ENCODE measurements at regions not wholly inside any gene's neighbourhood (a gene's known extent, or its start where the extent isn't known, plus 50 kb on each side); places are given as distances from the start of the nearest gene placed in this dataset.

GRCh38 chr2:67895227-67895941, 167.4 kb downstream of the C1D start:
- intact Hi-C loops (cut with DNase I): no loop called here
- H3K36me3 ChIP-seq: no peaks in the 10 kb centered on the region
- H3K4me3 ChIP-seq: no peak overlapping the region
- no peak overlapping the region for H3K27ac ChIP-seq
- no peaks in the 10 kb centered on the region for H3K9me3 ChIP-seq
- no peaks in the 10 kb centered on the region for H3K27me3 ChIP-seq
- DNase-seq: no peak
- WGBS, 2 donors: 49 to 76% methylated on average over 7 of the region's 7 CpGs
- no peaks in the 10 kb centered on the region for H3K4me1 ChIP-seq
- TF ChIP-seq CTCF (IDR thresholded peaks at IDR 0.05) (no peak), POLR2A (IDR thresholded peaks at IDR 0.05) (no peak), EP300 (IDR thresholded peaks at IDR 0.05) (no peak), POLR2AphosphoS5 (IDR thresholded peaks at IDR 0.05) (no peak)

- H3K9me3 ChIP-seq: no peaks in the 10 kb centered on the region
- no peak overlapping the region for H3K4me3 ChIP-seq
- 50 to 90% methylated on average over 8 of the region's 8 CpGs for WGBS, 2 donors
- no peak overlapping the region for H3K27ac ChIP-seq
- H3K4me1 ChIP-seq: no peaks in the 10 kb centered on the region
- intact Hi-C loops (cut with DNase I): no loop called here
- TF ChIP-seq POLR2AphosphoS5 (IDR thresholded peaks at IDR 0.05): no peak
- no peak for TF ChIP-seq CTCF (IDR thresholded peaks at IDR 0.05)
- no peak for TF ChIP-seq POLR2A (IDR thresholded peaks at IDR 0.05)
- TF ChIP-seq EP300 (IDR thresholded peaks at IDR 0.05): no peak
- no peaks in the 10 kb centered on the region for H3K36me3 ChIP-seq
- H3K27me3 ChIP-seq: no peaks in the 10 kb centered on the region
- DNase-seq: no peak
These were observed 166.7 kb downstream of the C1D start for GRCh38 chr2:67896076-67896475.

GRCh38 chr2:67896476-67896875, 166.3 kb downstream of the C1D start:
- DNase-seq: no peak
- H3K4me1 ChIP-seq: no peaks in the 10 kb centered on the region
- no peaks in the 10 kb centered on the region for H3K9me3 ChIP-seq
- TF ChIP-seq EP300 (IDR thresholded peaks at IDR 0.05) (no peak), CTCF (IDR thresholded peaks at IDR 0.05) (no peak), POLR2AphosphoS5 (IDR thresholded peaks at IDR 0.05) (no peak)
- no peak overlapping the region for H3K27ac ChIP-seq
- no peaks in the 10 kb centered on the region for H3K36me3 ChIP-seq
- no peak overlapping the region for H3K4me3 ChIP-seq
- intact Hi-C loops (cut with DNase I): no loop called here
- no peaks in the 10 kb centered on the region for H3K27me3 ChIP-seq
- 60 to 77% methylated on average over 2 of the region's 2 CpGs for WGBS, 2 donors

- intact Hi-C loops (cut with DNase I): no loop called here
- Histone ChIP-seq H3K27ac (no peak overlapping the region), H3K4me1 (no peaks in the 10 kb centered on the region), H3K9me3 (no peaks in the 10 kb centered on the region), H3K36me3 (no peaks in the 10 kb centered on the region), H3K4me3 (no peak overlapping the region), H3K27me3 (no peaks in the 10 kb centered on the region)
- no peak for TF ChIP-seq POLR2AphosphoS5 (IDR thresholded peaks at IDR 0.05)
- TF ChIP-seq POLR2A (IDR thresholded peaks at IDR 0.05): no peak
- no peak for TF ChIP-seq EP300 (IDR thresholded peaks at IDR 0.05)
- TF ChIP-seq CTCF (IDR thresholded peaks at IDR 0.05): no peak
- no peak for DNase-seq
- WGBS, 2 donors: 82 to 84% methylated on average over 4 of the region's 4 CpGs
These were observed 164.2 kb downstream of the C1D start for GRCh38 chr2:67898595-67898994.

- Histone ChIP-seq H3K27me3 (no peaks in the 10 kb centered on the region), H3K27ac (no peak overlapping the region), H3K9me3 (no peaks in the 10 kb centered on the region), H3K36me3 (no peaks in the 10 kb centered on the region), H3K4me1 (no peaks in the 10 kb centered on the region), H3K4me3 (no peak overlapping the region)
- intact Hi-C loops (cut with DNase I): no loop called here
- 47 to 61% methylated on average over 5 of the region's 5 CpGs for WGBS, 2 donors
- TF ChIP-seq EP300 (IDR thresholded peaks at IDR 0.05) (no peak), POLR2AphosphoS5 (IDR thresholded peaks at IDR 0.05) (no peak), CTCF (IDR thresholded peaks at IDR 0.05) (no peak), POLR2A (IDR thresholded peaks at IDR 0.05) (no peak)
- no peak for DNase-seq
These were observed 163.6 kb downstream of the C1D start for GRCh38 chr2:67899187-67899586.

All from sigmoid colon (tissue), 6 donors.